Breast epithelium (tissue), 3 donors: ENCODE measurements at regions not wholly inside any gene's neighbourhood (a gene's known extent, or its start where the extent isn't known, plus 50 kb on each side); places are given as distances from the start of the nearest gene placed in this dataset.

Experiments
- CTCF ChIP-seq, 3 donors: fragments of 450-650 bp; IDR thresholded peaks; one replicate each; pipeline ENCODE4 v1.5.1; 2016 to 2017; ENCODE audit warnings: antibody characterized with exemption in 3 of 3, mild to moderate bottlenecking in 3 of 3, moderate library complexity in 3 of 3
- POLR2AphosphoS5 ChIP-seq, 3 donors: sonication (generic); formaldehyde crosslinking; IDR thresholded peaks; one replicate each; pipeline ENCODE4 v1.6.1; 2017; ENCODE audit warnings: antibody characterized with exemption in 3 of 3

- TF ChIP-seq CTCF (IDR thresholded peaks at IDR 0.05) (no peak), POLR2AphosphoS5 (IDR thresholded peaks at IDR 0.05) (no peak)
Measured at GRCh38 chr4:126553248-126553647, 1079.5 kb upstream of the INTU start.
